ENCODE measurements at regions not wholly inside any gene's neighbourhood (a gene's known extent, or its start where the extent isn't known, plus 50 kb on each side); places are given as distances from the start of the nearest gene placed in this dataset.

- TF ChIP-seq, protein P1, sequence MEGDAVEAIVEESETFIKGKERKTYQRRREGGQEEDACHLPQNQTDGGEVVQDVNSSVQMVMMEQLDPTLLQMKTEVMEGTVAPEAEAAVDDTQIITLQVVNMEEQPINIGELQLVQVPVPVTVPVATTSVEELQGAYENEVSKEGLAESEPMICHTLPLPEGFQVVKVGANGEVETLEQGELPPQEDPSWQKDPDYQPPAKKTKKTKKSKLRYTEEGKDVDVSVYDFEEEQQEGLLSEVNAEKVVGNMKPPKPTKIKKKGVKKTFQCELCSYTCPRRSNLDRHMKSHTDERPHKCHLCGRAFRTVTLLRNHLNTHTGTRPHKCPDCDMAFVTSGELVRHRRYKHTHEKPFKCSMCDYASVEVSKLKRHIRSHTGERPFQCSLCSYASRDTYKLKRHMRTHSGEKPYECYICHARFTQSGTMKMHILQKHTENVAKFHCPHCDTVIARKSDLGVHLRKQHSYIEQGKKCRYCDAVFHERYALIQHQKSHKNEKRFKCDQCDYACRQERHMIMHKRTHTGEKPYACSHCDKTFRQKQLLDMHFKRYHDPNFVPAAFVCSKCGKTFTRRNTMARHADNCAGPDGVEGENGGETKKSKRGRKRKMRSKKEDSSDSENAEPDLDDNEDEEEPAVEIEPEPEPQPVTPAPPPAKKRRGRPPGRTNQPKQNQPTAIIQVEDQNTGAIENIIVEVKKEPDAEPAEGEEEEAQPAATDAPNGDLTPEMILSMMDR (IDR thresholded peaks at IDR 0.05 in 8 of 11, conservative IDR thresholded peaks at IDR 0.05 in 3 of 11), result no peak
- TF ChIP-seq POLR2AphosphoS5 (IDR thresholded peaks at IDR 0.05), result no peak
These were observed 173.9 kb downstream of the NDUFA12 start for GRCh38 chr12:94829552-94829951.
